MM.1S (cell line): ENCODE measurements at regions not wholly inside any gene's neighbourhood (a gene's known extent, or its start where the extent isn't known, plus 50 kb on each side); places are given as distances from the start of the nearest gene placed in this dataset.

Source experiments
- EZH2 ChIP-seq: fragments of 300-600 bp; sonication (generic); optimal IDR thresholded peaks from 2 replicates; pipeline ENCODE3; 2017; ENCODE audit warnings: low read depth, mild to moderate bottlenecking, antibody characterized with exemption, low read length, mixed read lengths
- EZH2phosphoT487 ChIP-seq: fragments of 300-600 bp; sonication (generic); IDR thresholded peaks from 2 replicates; pipeline ENCODE4 v1.6.1; 2018; ENCODE audit warnings: antibody characterized with exemption, low read length
- TF ChIP-seq, protein P1 (sequence below): fragments of 300-600 bp; sonication (generic); IDR thresholded peaks from 2 replicates; pipeline ENCODE4 v1.5.1; 2016; ENCODE audit warnings: antibody characterized with exemption, low read length, mixed read lengths

DNA sequence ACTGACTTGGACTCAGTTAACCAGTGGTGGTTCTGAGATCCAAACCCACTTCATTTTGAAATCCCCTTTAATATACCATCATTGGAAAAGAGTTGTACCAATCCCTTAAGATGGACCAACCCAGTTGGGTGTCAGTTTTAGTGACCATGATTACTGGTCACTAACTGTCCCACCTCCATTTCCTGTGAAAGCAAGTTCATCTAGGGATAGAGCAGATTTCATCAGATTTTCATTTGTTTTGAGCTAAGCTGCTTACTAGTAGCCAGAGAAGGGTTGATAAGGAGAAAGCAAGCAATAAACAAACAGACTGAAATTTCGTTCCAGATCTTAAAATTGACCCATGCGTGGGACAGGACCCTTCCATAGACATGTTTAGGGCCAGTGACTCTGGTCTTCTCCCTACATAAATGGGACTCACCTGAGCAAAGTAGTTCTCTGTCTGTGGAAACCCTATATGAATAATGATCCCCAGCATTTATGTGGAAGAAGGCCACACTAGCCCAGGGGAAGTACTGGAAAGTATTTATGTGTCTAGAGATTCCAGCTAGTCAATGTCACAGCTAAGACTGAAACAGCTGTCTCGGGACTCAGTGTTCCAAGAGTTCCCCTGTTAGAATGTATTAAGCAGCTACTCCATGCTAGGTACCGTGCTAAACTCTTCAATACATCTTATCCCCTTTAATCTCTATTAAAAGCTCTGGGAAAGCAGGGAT is 196.0 kb upstream of the BCL6 start:
- TF ChIP-seq, protein P1, sequence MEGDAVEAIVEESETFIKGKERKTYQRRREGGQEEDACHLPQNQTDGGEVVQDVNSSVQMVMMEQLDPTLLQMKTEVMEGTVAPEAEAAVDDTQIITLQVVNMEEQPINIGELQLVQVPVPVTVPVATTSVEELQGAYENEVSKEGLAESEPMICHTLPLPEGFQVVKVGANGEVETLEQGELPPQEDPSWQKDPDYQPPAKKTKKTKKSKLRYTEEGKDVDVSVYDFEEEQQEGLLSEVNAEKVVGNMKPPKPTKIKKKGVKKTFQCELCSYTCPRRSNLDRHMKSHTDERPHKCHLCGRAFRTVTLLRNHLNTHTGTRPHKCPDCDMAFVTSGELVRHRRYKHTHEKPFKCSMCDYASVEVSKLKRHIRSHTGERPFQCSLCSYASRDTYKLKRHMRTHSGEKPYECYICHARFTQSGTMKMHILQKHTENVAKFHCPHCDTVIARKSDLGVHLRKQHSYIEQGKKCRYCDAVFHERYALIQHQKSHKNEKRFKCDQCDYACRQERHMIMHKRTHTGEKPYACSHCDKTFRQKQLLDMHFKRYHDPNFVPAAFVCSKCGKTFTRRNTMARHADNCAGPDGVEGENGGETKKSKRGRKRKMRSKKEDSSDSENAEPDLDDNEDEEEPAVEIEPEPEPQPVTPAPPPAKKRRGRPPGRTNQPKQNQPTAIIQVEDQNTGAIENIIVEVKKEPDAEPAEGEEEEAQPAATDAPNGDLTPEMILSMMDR = no peak
- TF ChIP-seq EZH2 (no peak), EZH2phosphoT487 (no peak)
